ENCODE measurements at regions not wholly inside any gene's neighbourhood (a gene's known extent, or its start where the extent isn't known, plus 50 kb on each side); places are given as distances from the start of the nearest gene placed in this dataset.

- no peak for DNase-seq
Observed at GRCh38 chr17:12296209-12296625, 275.5 kb downstream of the MAP2K4 start.

DNA sequence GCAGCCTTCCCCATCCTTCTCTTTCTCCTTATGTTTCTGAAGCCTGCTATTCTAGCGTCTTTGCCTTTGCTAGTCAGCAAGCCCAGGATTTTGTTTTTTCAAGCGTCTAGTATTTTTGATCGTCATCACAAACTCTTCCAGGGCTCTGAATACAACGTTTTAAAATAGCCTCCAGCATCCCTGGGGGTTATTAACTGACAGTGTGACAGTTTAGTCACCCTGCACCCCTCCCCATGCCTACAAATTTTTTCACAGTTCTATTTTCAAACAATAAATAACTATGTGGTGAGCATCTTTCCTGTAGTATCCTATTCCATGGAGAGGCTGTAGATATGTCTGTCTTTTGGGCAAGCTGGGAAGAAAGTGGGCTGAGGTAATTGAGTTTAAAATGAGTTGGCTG lies 280.9 kb downstream of the MAP2K4 start:
- DNase-seq, result no peak

DNA sequence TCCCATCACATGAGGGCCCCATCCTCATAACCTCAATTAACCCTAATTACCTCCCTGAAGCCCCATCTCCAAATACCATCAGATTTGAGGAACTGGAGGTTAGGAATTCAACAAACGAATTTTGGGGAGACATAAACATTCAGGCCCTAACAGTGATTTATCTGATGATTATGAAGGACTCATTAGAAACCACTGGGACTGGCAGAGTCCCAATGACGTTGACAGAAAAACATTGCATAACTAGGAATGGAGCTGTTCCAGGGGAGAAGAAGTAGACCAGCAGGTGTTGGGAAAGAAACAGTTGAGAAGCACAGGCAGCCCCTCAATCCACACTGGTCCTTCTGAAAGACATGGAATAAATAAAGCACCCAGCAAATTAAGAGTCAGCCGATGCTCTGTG lies 282.0 kb downstream of the MAP2K4 start:
- DNase-seq, result no peak

DNA sequence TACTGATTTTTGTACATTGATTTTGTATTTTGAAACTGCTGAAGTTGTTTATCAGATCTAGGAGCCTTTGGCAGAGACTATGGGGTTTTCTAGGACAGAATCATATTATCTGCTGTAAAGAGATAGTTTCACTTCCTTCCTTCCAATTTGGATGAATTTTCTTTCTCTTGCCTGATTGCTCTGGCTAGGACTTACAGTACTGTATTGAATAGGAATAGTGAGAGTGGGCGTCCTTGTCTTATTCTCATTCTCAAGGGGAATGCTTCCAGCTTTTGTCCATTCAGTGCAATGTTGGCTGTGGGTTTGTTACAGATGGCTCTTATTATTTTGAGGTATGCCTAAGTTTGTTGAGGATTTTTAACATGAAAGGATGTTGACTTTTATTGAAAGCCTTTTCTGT lies 290.1 kb downstream of the MAP2K4 start:
- no peak for DNase-seq

DNA sequence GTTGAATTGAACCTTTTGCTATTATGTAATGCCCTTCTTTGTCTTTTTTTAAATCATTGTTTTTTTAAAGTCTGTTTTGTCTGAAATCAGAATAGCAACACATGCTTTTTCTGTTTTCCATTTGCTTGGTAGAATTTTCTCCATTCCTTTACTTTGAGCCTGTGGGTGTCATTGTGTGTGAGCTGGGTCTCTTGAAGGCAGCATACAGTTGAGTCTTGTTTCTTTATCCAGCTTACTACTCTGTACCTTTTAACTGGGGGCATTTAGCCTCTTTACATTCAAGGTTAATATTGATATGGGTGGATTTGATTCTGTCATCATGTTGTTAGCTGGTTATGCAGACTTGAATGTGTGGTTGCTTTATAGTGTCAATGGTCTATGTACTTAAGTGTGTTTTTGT lies 292.0 kb downstream of the MAP2K4 start:
- no peak for DNase-seq

GRCh38 chr17:12313786-12314185 lies 293.1 kb downstream of the MAP2K4 start:
- DNase-seq, result no peak

- DNase-seq, result no peak
Observed at GRCh38 chr17:12316021-12316420, 295.3 kb downstream of the MAP2K4 start.

DNA sequence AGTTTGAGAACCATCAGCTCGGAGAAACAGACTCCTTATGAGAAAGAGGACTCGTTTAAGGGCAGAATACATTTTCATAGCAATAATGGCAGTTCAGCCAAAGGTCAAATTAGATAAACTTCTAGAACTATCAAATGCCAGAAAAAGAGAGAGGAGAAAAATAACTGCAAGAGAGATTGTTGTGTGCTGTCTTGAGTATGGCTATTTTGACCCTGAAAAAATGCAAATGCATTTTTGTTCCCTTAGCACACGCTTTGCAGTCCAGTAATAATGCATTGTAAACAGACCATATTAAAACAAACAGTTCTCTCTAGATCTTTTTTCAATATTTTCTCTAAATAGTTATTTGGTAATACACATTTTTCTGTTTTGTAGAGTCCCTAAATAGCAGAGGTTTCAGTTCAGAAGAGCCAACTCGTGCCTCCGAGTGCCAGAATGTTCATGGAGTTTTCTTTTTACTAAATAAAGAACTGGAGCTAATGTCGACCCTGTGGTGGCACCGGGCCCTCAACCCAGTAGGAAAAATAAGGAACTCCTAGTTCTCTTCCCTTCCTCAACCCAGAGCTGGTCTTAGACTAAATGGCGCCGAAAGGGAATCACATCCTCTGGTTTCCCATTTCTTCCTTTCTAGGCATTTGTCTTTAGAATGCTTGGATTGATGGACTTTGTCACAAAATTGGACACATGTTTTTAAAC lies 298.0 kb downstream of the MAP2K4 start:
- DNase-seq, result no peak

GRCh38 chr17:12320286-12320685 lies 299.6 kb downstream of the MAP2K4 start:
- no peak for DNase-seq

DNA sequence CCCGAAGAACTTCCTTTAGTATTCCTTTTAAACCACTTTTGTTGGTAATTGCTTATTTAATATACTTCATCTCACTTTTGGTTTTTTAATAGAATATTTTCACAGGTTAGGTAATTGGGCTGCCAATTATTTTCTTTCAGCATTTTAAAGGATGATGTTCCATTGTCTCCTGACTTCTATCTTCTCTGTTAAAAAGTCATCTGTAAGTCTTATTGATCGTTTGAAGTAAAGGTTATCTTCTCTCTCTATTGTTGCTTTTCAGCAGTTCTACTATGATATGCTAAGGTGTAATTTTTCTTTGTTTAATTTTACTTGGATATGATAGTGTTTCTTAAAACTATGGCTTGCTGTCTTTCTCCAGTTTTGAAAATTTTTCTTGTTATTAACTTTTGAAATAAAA lies 307.5 kb downstream of the MAP2K4 start:
- DNase-seq, result no peak

DNA sequence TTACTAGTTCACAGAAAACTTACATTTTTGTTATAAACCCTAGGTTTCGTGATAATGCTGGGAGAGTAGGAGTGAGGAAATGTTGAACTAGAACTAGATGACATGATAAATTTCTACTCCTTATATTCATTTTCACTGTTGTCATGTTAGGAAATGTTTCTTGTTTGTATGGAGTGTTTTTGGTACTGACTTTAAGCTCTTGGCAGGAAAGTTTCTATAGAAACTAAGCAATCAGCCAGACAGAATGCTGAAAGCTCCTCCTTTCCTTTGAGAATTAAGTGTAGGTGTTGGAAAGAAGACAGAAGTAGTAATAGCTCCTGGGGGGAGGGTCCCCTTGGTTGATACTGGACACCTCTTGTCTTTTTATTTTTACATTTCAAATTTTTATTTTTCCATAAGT lies 309.8 kb downstream of the MAP2K4 start:
- no peak for DNase-seq

DNA sequence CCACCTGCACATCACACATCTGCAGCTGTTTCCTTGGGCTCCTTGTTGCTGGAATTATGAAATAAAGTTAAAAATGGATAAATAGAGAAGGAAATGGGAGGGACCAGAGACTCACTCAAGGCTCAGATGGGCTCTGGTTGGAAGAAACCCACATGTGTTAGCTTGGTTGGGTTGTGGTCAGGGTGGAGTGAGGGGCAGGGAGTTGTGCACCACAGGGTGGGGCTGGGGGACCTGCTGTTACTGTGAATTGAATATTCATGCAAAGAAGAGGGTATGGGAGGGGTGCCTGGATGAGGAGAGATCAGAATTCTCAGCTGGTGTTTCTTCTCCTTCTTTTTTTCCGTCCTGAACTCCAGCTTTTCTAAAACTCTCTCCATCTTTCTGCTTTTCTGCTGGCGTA lies 320.7 kb downstream of the MAP2K4 start:
- DNase-seq, result no peak

DNA sequence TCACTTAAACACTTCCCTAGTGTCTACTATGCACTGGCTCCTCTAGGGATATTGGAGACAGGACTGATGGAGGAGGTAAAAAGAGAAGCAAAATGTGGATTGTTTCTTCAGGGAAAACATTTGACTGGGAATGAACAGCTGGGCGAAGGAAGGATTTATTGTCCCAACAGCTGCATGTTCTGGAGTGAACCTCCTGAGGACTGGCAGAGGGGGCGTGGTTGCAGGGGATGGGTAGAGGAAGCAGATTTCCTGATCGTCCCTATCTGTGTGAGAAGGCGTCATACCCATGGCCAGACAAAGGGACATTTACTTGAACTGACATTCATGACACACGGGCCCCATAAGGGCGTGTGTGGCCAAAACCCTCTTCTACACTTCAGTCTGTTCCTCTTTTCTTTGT lies 321.5 kb downstream of the MAP2K4 start:
- no peak for DNase-seq

DNA sequence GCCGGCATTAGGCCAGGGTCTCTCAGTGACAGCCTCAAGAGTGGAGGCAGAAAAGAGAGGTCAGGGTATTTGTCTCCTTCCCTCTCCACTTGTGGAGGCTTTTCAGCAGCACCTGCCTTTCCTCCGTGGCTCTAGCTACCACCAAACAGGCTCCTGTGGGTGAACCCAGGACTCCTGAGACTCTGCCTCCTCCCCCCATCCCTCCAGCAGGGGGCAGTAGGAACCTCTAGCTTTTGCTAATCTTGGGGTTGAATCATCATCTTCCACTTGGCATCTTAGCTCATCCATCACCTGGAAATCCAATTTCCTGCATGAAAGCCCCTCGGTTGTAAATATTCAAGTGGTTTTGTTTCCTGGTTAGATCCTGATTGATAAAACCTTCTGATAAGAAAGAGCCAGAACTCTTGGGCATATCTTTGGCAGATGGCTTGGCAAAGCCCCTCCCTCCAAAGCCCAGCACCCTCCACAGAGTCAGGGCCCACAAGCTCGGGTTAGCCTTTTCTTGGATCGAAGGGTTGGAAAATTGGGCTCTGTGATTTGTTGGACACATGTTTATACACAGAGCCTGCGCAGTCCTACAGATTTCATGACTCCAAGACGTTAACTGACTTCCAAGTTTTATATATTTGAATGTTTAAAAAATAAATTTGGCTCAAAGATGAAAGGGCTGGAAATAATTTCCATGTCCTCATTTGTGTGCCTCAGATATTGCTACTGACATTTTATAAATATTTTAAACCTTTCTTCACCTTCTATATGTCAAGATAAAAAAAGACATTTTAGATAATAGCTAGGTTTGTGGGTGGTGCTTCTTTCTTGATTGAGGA lies 322.1 kb downstream of the MAP2K4 start:
- DNase-seq, result no peak

DNA sequence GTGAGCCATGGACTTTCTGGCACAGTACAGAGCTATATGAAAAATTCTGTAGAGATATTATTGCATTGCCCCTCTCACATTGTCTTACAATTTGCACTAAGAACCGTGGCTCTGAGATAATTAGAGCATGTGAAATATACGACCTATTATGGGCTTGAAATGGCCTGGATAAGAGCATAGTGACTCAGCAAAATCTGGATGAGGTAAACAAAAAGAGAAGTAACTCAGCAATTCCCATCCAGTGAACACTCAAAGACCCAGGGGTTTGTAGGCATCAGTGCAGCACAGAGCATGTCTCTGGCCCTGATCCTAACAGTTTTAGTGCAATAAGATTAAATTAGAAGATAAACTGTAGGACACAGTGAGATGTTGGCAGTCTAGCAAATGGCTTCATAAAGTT lies 317.2 kb upstream of the MYOCD start:
- no peak for DNase-seq

- no peak for DNase-seq
Observed at GRCh38 chr17:12349297-12349696, 316.4 kb upstream of the MYOCD start.

GRCh38 chr17:12352127-12352526 lies 313.6 kb upstream of the MYOCD start:
- DNase-seq, result no peak

DNA sequence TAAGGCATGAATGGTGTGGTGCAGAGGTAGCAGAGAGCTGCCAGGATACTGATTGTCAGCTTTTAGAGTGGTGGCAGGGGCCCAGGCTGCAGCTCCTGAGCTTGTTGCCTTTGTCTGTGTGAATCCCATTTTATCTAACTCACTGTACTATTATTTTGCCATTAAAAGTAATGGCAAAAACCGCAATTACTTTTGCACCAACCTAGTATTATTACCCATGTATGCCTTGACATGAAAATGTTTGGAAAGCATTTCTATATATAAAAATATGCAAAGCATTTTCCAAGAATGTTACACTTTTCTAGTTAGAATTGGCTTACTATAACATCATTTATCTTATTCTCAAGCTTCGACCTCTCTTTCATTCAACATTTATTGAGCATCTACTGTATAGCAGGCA lies 308.1 kb upstream of the MYOCD start:
- DNase-seq, result no peak

DNA sequence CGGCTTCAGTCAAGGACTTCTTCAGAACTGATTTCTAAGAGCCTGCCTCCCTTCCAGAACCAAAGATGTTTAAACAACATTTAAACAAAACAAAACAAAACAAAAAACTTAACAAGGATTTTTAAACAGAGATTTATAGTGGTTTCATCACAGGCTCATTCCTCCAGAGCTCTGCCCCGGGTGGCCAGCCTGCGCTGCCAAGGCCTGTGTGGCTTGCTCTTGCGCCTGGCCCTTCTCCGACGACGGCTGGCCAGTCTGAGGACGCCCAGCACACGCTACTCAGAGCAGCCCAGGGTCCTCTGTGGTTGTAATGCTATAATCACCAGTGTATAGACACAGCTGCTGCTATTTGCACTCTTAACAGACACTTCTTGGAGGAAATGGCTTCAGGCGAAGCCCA lies 307.2 kb upstream of the MYOCD start:
- no peak for DNase-seq

DNA sequence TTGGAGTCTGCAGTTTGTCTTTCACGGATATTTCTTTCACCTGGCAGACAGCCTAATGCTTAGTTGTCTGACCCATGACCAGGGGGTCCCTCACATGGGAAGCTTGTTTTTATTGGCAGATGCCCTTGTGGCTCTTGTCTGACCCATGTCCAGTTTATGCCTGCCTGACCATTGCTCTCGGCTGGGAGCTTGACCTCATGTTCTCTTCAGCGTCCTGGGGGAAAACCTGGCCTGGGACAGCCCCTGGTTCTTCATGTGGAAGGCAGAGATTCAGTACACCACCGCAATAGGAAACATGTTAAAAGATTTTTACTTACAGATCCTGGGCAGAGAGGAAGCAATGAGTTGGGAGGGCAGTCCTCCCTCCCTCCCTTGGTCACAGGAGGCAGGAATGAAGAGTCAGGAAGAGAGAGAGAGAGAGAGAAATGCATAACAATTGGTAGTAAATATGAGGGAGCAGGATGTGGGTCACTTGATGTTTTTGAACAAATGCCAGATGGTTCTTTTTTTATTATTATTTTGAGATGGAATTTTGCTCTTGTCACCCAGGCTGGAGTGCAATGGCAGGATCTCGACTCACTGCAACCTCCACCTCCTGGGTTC lies 302.7 kb upstream of the MYOCD start:
- DNase-seq, result no peak

GRCh38 chr17:12365805-12366204 lies 299.9 kb upstream of the MYOCD start:
- no peak for DNase-seq

GRCh38 chr17:12369065-12369464 lies 296.6 kb upstream of the MYOCD start:
- no peak for DNase-seq

- no peak for DNase-seq
Observed at GRCh38 chr17:12376276-12376675, 289.4 kb upstream of the MYOCD start.

GRCh38 chr17:12386225-12386624 lies 279.5 kb upstream of the MYOCD start:
- no peak for DNase-seq

All from CD4-positive, alpha-beta T cell treated with Interferon alpha-2 for 1 hour (primary cell).